GM23338 (cell line): ENCODE measurements at regions not wholly inside any gene's neighbourhood (a gene's known extent, or its start where the extent isn't known, plus 50 kb on each side); places are given as distances from the start of the nearest gene placed in this dataset.
A peak's percentile ranks its signal among the peaks of the same experiment; 100 is the strongest.

Experiments used
- CREB1 ChIP-seq: fragments of 250-450 bp; sonication (Bioruptor Pico); IDR thresholded peaks from 2 replicates; pipeline ENCODE4 v1.5.0; 2020; ENCODE audit warnings: low read depth, mild to moderate bottlenecking, moderate library complexity
- EZH2phosphoT487 ChIP-seq: fragments of 200-600 bp; sonication (generic); IDR thresholded peaks from one replicate; pipeline ENCODE4 v1.8.1; 2018; ENCODE audit warnings: antibody characterized with exemption; ENCODE audit not compliant: unreplicated experiment
- POLR2AphosphoS5 ChIP-seq: IDR thresholded peaks from 2 replicates; pipeline ENCODE4 v1.6.1; 2016; ENCODE audit warnings: antibody characterized with exemption, low read depth
- TF ChIP-seq, protein P1 (sequence below), 2 experiments: fragments of 200-600 bp in 1 of 2; sonication (generic) in 1 of 2; conservative IDR thresholded peaks; 2 replicates each; pipeline versions ENCODE4 v1.5.1 to v1.6.1; 2016 to 2017; ENCODE audit warnings: antibody characterized with exemption in 2 of 2, low read depth in 2 of 2, mild to moderate bottlenecking in 2 of 2, moderate library complexity in 1 of 2

DNA sequence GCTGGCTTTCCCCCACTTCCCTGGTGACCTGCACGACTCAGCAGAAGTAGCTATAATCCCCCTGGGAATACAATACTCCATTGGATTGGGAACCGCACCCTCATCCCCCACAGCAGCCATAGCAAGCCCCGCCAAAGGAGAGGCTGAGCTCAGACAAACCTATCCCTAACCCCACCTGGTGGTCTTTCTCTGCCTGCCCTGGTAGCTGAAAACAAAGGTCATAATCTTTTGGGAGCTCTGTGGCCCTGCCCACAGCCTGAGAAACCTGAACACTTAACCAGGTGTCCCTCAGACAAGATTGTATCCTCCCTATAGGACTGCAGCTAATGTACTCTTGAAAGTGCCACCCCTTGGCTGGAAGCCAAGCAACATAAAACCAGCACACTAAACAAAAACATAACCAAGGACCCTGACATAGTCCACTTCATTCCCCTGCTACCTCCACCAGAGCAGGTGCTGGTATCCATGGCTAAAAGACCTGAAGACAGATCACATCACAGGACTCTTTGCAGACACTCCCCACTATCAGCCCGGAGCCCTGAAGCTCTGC is 71.6 kb upstream of the RUNX1 start:
- TF ChIP-seq CREB1 (CRISPR knock-in tag) (no peak), POLR2AphosphoS5 (no peak), EZH2phosphoT487 (no peak)
- TF ChIP-seq, protein P1, sequence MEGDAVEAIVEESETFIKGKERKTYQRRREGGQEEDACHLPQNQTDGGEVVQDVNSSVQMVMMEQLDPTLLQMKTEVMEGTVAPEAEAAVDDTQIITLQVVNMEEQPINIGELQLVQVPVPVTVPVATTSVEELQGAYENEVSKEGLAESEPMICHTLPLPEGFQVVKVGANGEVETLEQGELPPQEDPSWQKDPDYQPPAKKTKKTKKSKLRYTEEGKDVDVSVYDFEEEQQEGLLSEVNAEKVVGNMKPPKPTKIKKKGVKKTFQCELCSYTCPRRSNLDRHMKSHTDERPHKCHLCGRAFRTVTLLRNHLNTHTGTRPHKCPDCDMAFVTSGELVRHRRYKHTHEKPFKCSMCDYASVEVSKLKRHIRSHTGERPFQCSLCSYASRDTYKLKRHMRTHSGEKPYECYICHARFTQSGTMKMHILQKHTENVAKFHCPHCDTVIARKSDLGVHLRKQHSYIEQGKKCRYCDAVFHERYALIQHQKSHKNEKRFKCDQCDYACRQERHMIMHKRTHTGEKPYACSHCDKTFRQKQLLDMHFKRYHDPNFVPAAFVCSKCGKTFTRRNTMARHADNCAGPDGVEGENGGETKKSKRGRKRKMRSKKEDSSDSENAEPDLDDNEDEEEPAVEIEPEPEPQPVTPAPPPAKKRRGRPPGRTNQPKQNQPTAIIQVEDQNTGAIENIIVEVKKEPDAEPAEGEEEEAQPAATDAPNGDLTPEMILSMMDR (conservative IDR thresholded peaks at IDR 0.05; ENCODE audit: low read depth in 2 of 2), result peak in 1 of 2 experiments; percentile 32; a peak in 1 of 4 replicates
